WI38 (cell line): ENCODE measurements at regions not wholly inside any gene's neighbourhood (a gene's known extent, or its start where the extent isn't known, plus 50 kb on each side); places are given as distances from the start of the nearest gene placed in this dataset.

Experiments used
- H3K4me3 ChIP-seq: 2 replicates; pipeline ENCODE4 v1.5.1; 2011; ENCODE audit warnings: low read depth, mild to moderate bottlenecking, control low read depth, low read length
- CTCF ChIP-seq: IDR thresholded peaks from 2 replicates; pipeline ENCODE4 v1.5.1; 2012; ENCODE audit warnings: low read depth, mild to moderate bottlenecking, control low read depth, low read length

GRCh38 chr14:71524320-71524982, 407.8 kb upstream of the RGS6 start:
- no peak for TF ChIP-seq CTCF
- no peak overlapping the region for H3K4me3 ChIP-seq

DNA sequence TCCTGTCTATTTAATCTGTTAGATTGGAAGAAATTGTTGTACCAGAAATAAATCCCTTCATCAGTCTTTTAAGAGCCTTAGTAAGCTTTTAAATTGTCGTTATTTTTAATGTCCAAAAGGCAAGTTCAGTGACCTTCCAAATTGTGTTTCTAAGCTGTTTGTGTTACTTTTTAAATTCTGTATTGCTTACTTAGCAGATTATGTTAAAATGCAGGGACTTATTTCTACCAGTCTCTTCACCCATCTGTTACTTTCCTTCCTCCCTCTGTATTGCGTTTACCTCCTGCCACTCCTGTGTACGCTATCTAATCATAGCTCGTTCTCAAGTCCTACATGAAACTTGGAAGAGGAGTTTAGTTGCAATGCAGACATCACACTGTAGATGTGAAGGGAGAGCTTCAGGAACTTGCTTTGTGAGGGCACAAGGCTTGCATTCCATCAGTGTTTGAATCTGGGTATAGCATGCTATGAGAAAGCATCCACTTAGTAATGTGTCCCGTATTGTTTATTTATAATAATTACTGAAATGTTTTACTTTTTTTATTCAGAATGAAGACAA, 406.5 kb upstream of the RGS6 start:
- no peak overlapping the region for H3K4me3 ChIP-seq

GRCh38 chr14:71526388-71526787, 405.8 kb upstream of the RGS6 start:
- no peak for TF ChIP-seq CTCF
- H3K4me3 ChIP-seq: no peak overlapping the region

More for the DNA sequence above, 406.5 kb upstream of the RGS6 start:
- TF ChIP-seq CTCF: no peak

DNA sequence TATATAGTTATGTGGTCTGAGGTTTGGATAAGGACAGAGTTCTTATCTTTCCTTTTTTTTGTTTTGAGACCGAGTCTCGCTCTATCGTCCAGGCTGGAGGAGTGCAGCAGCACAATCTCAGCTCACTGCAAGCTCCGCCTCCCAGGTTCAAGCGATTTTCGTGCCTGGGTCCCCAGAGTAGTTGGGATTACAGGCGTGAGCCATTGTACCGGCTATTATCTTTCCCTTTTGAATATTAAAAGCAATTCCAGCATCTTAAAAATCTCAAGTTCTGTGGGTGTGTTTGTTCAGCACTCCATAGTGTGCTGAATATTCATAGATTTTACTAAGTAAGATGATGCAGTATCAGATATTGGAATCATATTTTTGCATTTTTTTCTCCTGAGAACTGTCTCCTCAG, 404.4 kb upstream of the RGS6 start:
- TF ChIP-seq CTCF: no peak
- H3K4me3 ChIP-seq: no peak overlapping the region

DNA sequence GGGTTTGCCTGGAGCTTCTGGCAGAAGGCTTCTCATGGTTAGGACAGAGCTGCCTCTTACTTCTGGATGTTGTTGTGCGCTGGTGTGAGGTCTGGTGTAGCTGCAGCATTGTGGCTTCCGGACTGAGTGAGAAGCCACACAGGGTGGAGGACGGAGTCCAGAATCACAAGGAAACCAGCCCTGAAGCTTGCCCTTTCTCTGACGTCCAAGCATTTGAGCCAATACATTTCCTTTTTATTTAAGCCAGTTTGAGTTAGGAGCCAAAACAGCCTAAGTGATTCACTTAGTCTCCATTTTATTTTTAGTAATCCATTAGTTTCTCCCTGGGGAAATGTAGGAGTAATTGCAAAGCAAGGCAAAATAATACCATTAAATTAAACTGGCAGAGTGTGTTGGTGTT, 402.4 kb upstream of the RGS6 start:
- TF ChIP-seq CTCF: no peak

DNA sequence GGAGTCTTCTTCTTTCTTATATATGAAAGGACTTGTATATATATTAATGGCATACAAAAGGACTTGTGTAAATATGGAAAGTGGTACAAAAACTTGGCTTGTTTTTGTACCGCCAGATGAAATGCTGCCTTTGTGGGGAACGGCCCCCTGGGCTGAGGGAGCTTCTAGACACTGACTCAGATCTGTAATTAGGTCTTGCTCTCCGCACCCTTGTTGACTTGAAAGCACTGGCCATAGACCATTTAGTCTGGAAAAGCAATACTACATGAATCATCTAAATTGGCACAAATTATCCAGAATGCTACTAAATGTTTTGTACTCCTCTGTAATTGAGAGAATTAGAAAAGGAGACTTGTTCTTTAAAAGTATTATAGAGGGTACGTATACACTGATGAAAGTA, 399.9 kb upstream of the RGS6 start:
- no peak for TF ChIP-seq CTCF
- no peak overlapping the region for H3K4me3 ChIP-seq

More for the DNA sequence above, 402.4 kb upstream of the RGS6 start:
- H3K4me3 ChIP-seq: no peak overlapping the region

DNA sequence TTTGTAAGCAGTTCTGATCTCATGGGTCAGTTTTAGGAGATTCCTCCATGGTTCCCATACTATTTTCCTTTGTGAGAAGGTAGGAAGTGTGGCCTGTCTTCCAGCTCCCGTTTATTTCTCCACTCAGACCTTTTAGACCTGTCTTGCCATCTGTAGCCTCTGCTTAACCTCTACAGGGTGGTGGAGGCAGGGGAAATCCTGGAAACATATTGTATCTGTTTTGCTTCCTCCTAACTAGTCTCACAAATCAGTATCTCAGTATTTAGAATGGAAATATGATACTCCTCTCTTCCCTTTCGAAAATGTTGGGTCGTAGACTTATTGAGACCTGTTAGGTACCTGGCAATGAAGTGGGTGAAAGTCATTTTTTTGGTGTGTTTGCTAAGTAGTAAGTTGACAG, 399.4 kb upstream of the RGS6 start:
- no peak overlapping the region for H3K4me3 ChIP-seq
- TF ChIP-seq CTCF: no peak
